ENCODE measurements at regions not wholly inside any gene's neighbourhood (a gene's known extent, or its start where the extent isn't known, plus 50 kb on each side); places are given as distances from the start of the nearest gene placed in this dataset.
"Not testable (repeated sequence)": the region's sequence is repeated elsewhere in the genome, so short reads cannot be mapped to it uniquely, and the experiment has no call there.

DNA sequence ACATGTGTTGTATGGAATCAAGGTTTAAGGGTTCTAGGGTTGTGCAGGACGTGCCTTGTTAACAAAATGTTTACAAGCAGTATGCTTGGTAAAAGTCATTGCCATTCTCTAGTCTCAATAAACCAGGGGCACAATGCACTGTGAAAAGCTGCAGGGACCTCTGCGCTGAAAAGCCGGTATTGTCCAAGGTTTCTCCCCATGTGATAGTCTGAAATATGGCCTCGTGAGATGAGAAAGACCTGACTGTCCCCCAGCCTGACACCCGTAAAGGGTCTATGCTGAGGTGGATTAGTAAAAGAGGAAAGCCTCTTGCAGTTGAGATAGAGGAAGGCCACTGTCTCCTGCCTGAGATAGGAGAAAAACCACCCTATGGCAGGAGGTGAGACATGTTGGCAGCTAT lies 537.5 kb downstream of the KCNJ18 start:
- not testable (repeated sequence) for TF ChIP-seq POLR2A (IDR thresholded peaks at IDR 0.05)
- TF ChIP-seq, protein P1, sequence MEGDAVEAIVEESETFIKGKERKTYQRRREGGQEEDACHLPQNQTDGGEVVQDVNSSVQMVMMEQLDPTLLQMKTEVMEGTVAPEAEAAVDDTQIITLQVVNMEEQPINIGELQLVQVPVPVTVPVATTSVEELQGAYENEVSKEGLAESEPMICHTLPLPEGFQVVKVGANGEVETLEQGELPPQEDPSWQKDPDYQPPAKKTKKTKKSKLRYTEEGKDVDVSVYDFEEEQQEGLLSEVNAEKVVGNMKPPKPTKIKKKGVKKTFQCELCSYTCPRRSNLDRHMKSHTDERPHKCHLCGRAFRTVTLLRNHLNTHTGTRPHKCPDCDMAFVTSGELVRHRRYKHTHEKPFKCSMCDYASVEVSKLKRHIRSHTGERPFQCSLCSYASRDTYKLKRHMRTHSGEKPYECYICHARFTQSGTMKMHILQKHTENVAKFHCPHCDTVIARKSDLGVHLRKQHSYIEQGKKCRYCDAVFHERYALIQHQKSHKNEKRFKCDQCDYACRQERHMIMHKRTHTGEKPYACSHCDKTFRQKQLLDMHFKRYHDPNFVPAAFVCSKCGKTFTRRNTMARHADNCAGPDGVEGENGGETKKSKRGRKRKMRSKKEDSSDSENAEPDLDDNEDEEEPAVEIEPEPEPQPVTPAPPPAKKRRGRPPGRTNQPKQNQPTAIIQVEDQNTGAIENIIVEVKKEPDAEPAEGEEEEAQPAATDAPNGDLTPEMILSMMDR (IDR thresholded peaks at IDR 0.05) = not testable (repeated sequence)

Data from esophagus squamous epithelium (tissue), 4 donors.